ENCODE measurements at regions not wholly inside any gene's neighbourhood (a gene's known extent, or its start where the extent isn't known, plus 50 kb on each side); places are given as distances from the start of the nearest gene placed in this dataset.

- TF ChIP-seq EZH2 (IDR thresholded peaks at IDR 0.05) (no peak), POLR2AphosphoS5 (IDR thresholded peaks at IDR 0.05; ENCODE audit: borderline replicate concordance, low read depth, low read length) (no peak)
These were observed 71.0 kb upstream of the THUMPD2 start for GRCh38 chr2:39849982-39850526.
